ENCODE measurements at regions not wholly inside any gene's neighbourhood (a gene's known extent, or its start where the extent isn't known, plus 50 kb on each side); places are given as distances from the start of the nearest gene placed in this dataset.

DNA sequence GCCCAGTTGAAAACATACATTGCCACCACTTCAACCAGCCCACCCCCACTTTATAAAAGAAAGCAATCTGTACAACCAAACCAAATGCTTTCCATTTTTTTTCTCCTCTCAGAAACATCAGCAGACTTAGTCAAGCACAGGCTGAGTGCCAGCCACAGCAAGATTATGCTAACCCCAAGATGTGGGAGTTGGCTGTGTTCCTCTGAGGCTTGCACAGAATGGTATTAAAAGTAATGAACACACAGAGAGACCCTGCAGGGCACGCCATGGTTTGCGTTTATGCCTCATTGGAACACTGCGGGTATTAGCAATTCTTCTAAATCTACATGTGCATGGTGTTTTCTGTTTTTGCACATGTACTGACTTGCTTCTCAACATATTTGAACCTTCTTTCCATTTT, 419.9 kb upstream of the GRAMD2B start:
- POLR2A ChIA-PET, result no interaction called here
- dilution Hi-C loops (cut with MboI; ENCODE audit: extremely low pct_ligation_motif_present, low sequenced_read_pairs), result no loop called here
- Histone ChIP-seq H3K79me2 (ENCODE audit: control insufficient read depth, insufficient read depth, low read length) (no peaks in the 10 kb centered on the region), H3K4me1 (ENCODE audit: control insufficient read depth, extremely low read depth, insufficient read depth, low read length) (no peaks in the 10 kb centered on the region), H3K36me3 (ENCODE audit: control insufficient read depth in 2 of 2, extremely low read depth in 1 of 2, insufficient read depth in 2 of 2, low read length in 2 of 2) (no peaks in the 10 kb centered on the region), H2AFZ (ENCODE audit: low read depth, low read length) (no peak overlapping the region), H3K4me3 (replicated peaks in 1 of 3; ENCODE audit: insufficient read depth in 1 of 3, low read depth in 1 of 3, low read length in 3 of 3) (no peak overlapping the region), H3K27me3 (ENCODE audit: control insufficient read depth in 2 of 2, insufficient read depth in 2 of 2, low read length in 2 of 2) (no peaks in the 10 kb centered on the region), H3K9me1 (replicated peaks; ENCODE audit: control insufficient read depth, extremely low read depth, insufficient read depth, low read length) (no peaks in the 10 kb centered on the region), H3K27ac (ENCODE audit: insufficient read depth, low read depth, low read length) (no peak overlapping the region), H3K9me3 (replicated peaks; ENCODE audit: control insufficient read depth, insufficient read depth, low read length) (no peaks in the 10 kb centered on the region), H4K20me1 (replicated peaks; ENCODE audit: control insufficient read depth, extremely low read depth, insufficient read depth, low read length) (no peaks in the 10 kb centered on the region), H3K9ac (replicated peaks; ENCODE audit: extremely low read depth, insufficient read depth, low read length) (no peak overlapping the region), H3K4me2 (ENCODE audit: insufficient read depth, low read length) (no peak overlapping the region)
- FAIRE-seq (no peak), DNase-seq (ENCODE audit: low read depth, low spot score) (peak; percentile 27)
- CTCF ChIA-PET, result no interaction called here
- BruUV-seq (replicated peaks), result no TSS peak
- intact Hi-C loops (cut with micrococcal nuclease), result no loop called here
- TF ChIP-seq FOS (IDR thresholded peaks at IDR 0.05; ENCODE audit: borderline replicate concordance, insufficient read depth, low read length) (no peak), GATA2 (IDR thresholded peaks at IDR 0.05; ENCODE audit: insufficient read depth, insufficient read length, low read depth, low read length) (no peak), POLR2AphosphoS5 (IDR thresholded peaks at IDR 0.05; ENCODE audit: insufficient read depth, low read depth, low read length) (no peak), EZH2 (IDR thresholded peaks at IDR 0.05; ENCODE audit: borderline replicate concordance, low read depth, low read length, severe bottlenecking) (no peak), JUN (IDR thresholded peaks at IDR 0.05; ENCODE audit: borderline replicate concordance, insufficient read depth, insufficient read length, low read depth) (no peak), MYC (IDR thresholded peaks at IDR 0.05; ENCODE audit: low read depth, low read length) (no peak), MAX (IDR thresholded peaks at IDR 0.05; ENCODE audit: insufficient read depth, insufficient read length) (no peak), POLR2A (IDR thresholded peaks at IDR 0.05; ENCODE audit: low read depth, low read length) (no peak)
- TF ChIP-seq, protein P1, sequence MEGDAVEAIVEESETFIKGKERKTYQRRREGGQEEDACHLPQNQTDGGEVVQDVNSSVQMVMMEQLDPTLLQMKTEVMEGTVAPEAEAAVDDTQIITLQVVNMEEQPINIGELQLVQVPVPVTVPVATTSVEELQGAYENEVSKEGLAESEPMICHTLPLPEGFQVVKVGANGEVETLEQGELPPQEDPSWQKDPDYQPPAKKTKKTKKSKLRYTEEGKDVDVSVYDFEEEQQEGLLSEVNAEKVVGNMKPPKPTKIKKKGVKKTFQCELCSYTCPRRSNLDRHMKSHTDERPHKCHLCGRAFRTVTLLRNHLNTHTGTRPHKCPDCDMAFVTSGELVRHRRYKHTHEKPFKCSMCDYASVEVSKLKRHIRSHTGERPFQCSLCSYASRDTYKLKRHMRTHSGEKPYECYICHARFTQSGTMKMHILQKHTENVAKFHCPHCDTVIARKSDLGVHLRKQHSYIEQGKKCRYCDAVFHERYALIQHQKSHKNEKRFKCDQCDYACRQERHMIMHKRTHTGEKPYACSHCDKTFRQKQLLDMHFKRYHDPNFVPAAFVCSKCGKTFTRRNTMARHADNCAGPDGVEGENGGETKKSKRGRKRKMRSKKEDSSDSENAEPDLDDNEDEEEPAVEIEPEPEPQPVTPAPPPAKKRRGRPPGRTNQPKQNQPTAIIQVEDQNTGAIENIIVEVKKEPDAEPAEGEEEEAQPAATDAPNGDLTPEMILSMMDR (IDR thresholded peaks at IDR 0.05; ENCODE audit: extremely low read depth in 1 of 2, insufficient read depth in 1 of 2, low read depth in 1 of 2, low read length in 2 of 2), result no peak

All from endothelial cell of umbilical vein (primary cell).